H1 (cell line): ENCODE measurements at regions not wholly inside any gene's neighbourhood (a gene's known extent, or its start where the extent isn't known, plus 50 kb on each side); places are given as distances from the start of the nearest gene placed in this dataset.

Experiments
- BACH1 ChIP-seq: IDR thresholded peaks from 2 replicates; pipeline ENCODE4 v1.6.1; 2012; ENCODE audit warnings: low read length, improper control_type of control experiment
- CHD1 ChIP-seq: IDR thresholded peaks from 2 replicates; pipeline ENCODE4 v1.6.1; 2012; ENCODE audit warnings: low read depth, low read length, improper control_type of control experiment
- CTCF ChIP-seq, 3 experiments: IDR thresholded peaks; 1 replicate in 2 of 3; 2 replicates in 1 of 3; pipeline versions ENCODE4 v1.5.1 to v1.6.1; 2011; ENCODE audit warnings: low read length in 3 of 3, mild to moderate bottlenecking in 3 of 3, inconsistent platforms in 2 of 3, low read depth in 1 of 3, moderate library complexity in 1 of 3; ENCODE audit not compliant: insufficient read depth in 1 of 3; ENCODE audit errors: control extremely low read depth in 1 of 3
- GABPA ChIP-seq: IDR thresholded peaks from 2 replicates; pipeline ENCODE4 v1.6.1; 2011; ENCODE audit warnings: mild to moderate bottlenecking, low read length, moderate library complexity, borderline replicate concordance; ENCODE audit not compliant: insufficient read depth
- GTF2F1 ChIP-seq: IDR thresholded peaks from 2 replicates; pipeline ENCODE4 v1.6.1; 2012; ENCODE audit warnings: low read depth, low read length, improper control_type of control experiment, borderline replicate concordance
- JUND ChIP-seq: IDR thresholded peaks from 2 replicates; pipeline ENCODE4 v1.6.1; 2011; ENCODE audit warnings: mild to moderate bottlenecking, improper control_type of control experiment, low read length
- POLR2A ChIP-seq, 2 experiments: IDR thresholded peaks; 1 replicate in 1 of 2; 2 replicates in 1 of 2; pipeline ENCODE4 v1.6.1; 2011; ENCODE audit warnings: low read depth in 2 of 2, low read length in 2 of 2, mild to moderate bottlenecking in 2 of 2; ENCODE audit errors: control extremely low read depth in 1 of 2
- TEAD4 ChIP-seq: IDR thresholded peaks from 2 replicates; pipeline ENCODE4 v1.6.1; 2012; ENCODE audit warnings: low read depth, low read length, inconsistent platforms, mixed read lengths
- ZNF274 ChIP-seq: IDR thresholded peaks from 2 replicates; pipeline ENCODE4 v1.7.0; 2012; ENCODE audit warnings: low read length, borderline replicate concordance; ENCODE audit errors: extremely low read depth

DNA sequence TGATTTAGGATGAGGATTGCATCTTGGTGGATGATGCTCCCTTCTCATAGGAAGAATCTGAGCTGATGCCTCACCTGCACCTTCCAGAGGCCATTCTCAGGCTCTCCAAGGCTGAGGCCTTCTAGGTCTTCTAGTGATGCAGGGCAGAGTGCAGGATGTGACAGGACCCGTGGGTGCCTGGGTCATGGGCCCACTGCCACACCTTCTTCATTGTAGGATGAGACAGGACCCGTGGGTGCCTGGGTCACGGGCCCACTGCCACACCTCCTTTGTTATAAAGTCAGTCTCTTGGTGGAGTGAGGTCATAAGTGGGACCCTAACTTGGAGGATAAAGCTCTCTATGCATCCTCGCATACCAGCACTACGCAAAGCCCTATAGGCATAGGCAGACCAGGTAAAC lies 109.9 kb upstream of the TCERG1L start:
- TF ChIP-seq CHD1 (no peak), CTCF (IDR thresholded peaks at IDR 0.05; ENCODE audit: control extremely low read depth in 1 of 3, insufficient read depth in 1 of 3, low read depth in 1 of 3, low read length in 3 of 3) (no peak), JUND (no peak), ZNF274 (no peak), GABPA (no peak), GTF2F1 (no peak), POLR2A (IDR thresholded peaks at IDR 0.05; ENCODE audit: control extremely low read depth in 1 of 2, low read depth in 2 of 2, low read length in 2 of 2) (no peak), BACH1 (no peak), TEAD4 (no peak)
